Activated T-cell treated with anti-CD3 and anti-CD28 coated beads, Interleukin-2, amount 50 U/mL, for 24 hours (primary cell): ENCODE measurements at regions not wholly inside any gene's neighbourhood (a gene's known extent, or its start where the extent isn't known, plus 50 kb on each side); places are given as distances from the start of the nearest gene placed in this dataset.
"Not testable (repeated sequence)": the region's sequence is repeated elsewhere in the genome, so short reads cannot be mapped to it uniquely, and the experiment has no call there.

Source experiments
- DNase-seq: peaks from one replicate; pipeline ENCODE4 v3.0.0-alpha.2; 2020
- H3K27ac Mint-ChIP-seq: 2 replicates; pipeline ENCODE4 v1.8.0; 2020; ENCODE audit warnings: mild to moderate bottlenecking, mixed read lengths
- H3K27me3 Mint-ChIP-seq: 2 replicates; pipeline ENCODE4 v1.8.0; 2020; ENCODE audit warnings: mixed read lengths
- H3K36me3 Mint-ChIP-seq: 2 replicates; pipeline ENCODE4 v1.8.0; 2020; ENCODE audit warnings: low read depth, mixed read lengths
- H3K4me1 Mint-ChIP-seq: 2 replicates; pipeline ENCODE4 v1.8.0; 2020; ENCODE audit warnings: low read depth, mixed read lengths
- H3K4me3 Mint-ChIP-seq: 2 replicates; pipeline ENCODE4 v1.8.0; 2020; ENCODE audit warnings: mild to moderate bottlenecking, moderate library complexity, mixed read lengths
- H3K9me3 Mint-ChIP-seq: 2 replicates; pipeline ENCODE4 v1.8.0; 2020; ENCODE audit warnings: mixed read lengths

GRCh38 chr4:37749398-37749988 lies 63.3 kb upstream of the RELL1 start:
- Mint-ChIP-seq H3K27me3 (no peaks in the 10 kb centered on the region), H3K27ac (no peak overlapping the region), H3K9me3 (peaks cover 8% of the 10 kb centered on the region), H3K4me3 (no peak overlapping the region), H3K36me3 (no peaks in the 10 kb centered on the region), H3K4me1 (peaks cover 17% of the 10 kb centered on the region)
- DNase-seq, result no peak

- DNase-seq, result no peak
- Mint-ChIP-seq H3K27me3 (no peaks in the 10 kb centered on the region), H3K27ac (no peak overlapping the region), H3K4me3 (no peak overlapping the region), H3K9me3 (peaks cover 8% of the 10 kb centered on the region), H3K36me3 (no peaks in the 10 kb centered on the region), H3K4me1 (peaks cover 11% of the 10 kb centered on the region)
These were observed 62.3 kb upstream of the RELL1 start for GRCh38 chr4:37748485-37748884.

- Mint-ChIP-seq H3K9me3 (peaks cover 8% of the 10 kb centered on the region), H3K27me3 (no peaks in the 10 kb centered on the region), H3K36me3 (no peaks in the 10 kb centered on the region), H3K4me1 (peaks cover 11% of the 10 kb centered on the region), H3K27ac (no peak overlapping the region), H3K4me3 (no peak overlapping the region)
- no peak for DNase-seq
These were observed 61.7 kb upstream of the RELL1 start for GRCh38 chr4:37747772-37748330.

GRCh38 chr4:37746852-37747251 lies 60.7 kb upstream of the RELL1 start:
- H3K27me3 Mint-ChIP-seq, H3K36me3 Mint-ChIP-seq, DNase-seq, H3K27ac Mint-ChIP-seq, H3K4me3 Mint-ChIP-seq, H3K9me3 Mint-ChIP-seq: not testable (repeated sequence)
- H3K4me1 Mint-ChIP-seq, result peaks cover 11% of the 10 kb centered on the region

GRCh38 chr4:37745946-37746345 lies 59.8 kb upstream of the RELL1 start:
- Mint-ChIP-seq H3K4me3 (no peak overlapping the region), H3K36me3 (no peaks in the 10 kb centered on the region), H3K9me3 (peaks cover 8% of the 10 kb centered on the region), H3K27me3 (no peaks in the 10 kb centered on the region), H3K4me1 (peaks cover 11% of the 10 kb centered on the region), H3K27ac (no peak overlapping the region)
- no peak for DNase-seq

- Mint-ChIP-seq H3K27me3 (peaks cover 2% of the 10 kb centered on the region), H3K9me3 (peaks cover under 1% of the 10 kb centered on the region), H3K4me1 (no peaks in the 10 kb centered on the region), H3K27ac (no peak overlapping the region), H3K4me3 (no peak overlapping the region), H3K36me3 (no peaks in the 10 kb centered on the region)
- DNase-seq, result no peak
These were observed 56.0 kb upstream of the RELL1 start for GRCh38 chr4:37742149-37742548.

GRCh38 chr4:37741564-37741963 lies 55.4 kb upstream of the RELL1 start:
- Mint-ChIP-seq H3K4me3 (no peak overlapping the region), H3K4me1 (no peaks in the 10 kb centered on the region), H3K36me3 (no peaks in the 10 kb centered on the region), H3K27me3 (peaks cover 2% of the 10 kb centered on the region), H3K9me3 (no peaks in the 10 kb centered on the region), H3K27ac (no peak overlapping the region)
- DNase-seq, result no peak

- Mint-ChIP-seq H3K27ac (no peak overlapping the region), H3K4me1 (no peaks in the 10 kb centered on the region), H3K36me3 (no peaks in the 10 kb centered on the region), H3K27me3 (peaks cover 2% of the 10 kb centered on the region), H3K9me3 (no peaks in the 10 kb centered on the region), H3K4me3 (no peak overlapping the region)
- DNase-seq, result no peak
These were observed 54.4 kb upstream of the RELL1 start for GRCh38 chr4:37740546-37740945.

- Mint-ChIP-seq H3K4me1 (no peaks in the 10 kb centered on the region), H3K4me3 (no peak overlapping the region), H3K9me3 (no peaks in the 10 kb centered on the region), H3K27me3 (peaks cover 2% of the 10 kb centered on the region), H3K27ac (no peak overlapping the region), H3K36me3 (no peaks in the 10 kb centered on the region)
- DNase-seq, result no peak
These were observed 51.3 kb upstream of the RELL1 start for GRCh38 chr4:37737466-37737865.
